Cerebellar nuclear complex (tissue), 1 donor: ENCODE measurements at regions not wholly inside any gene's neighbourhood (a gene's known extent, or its start where the extent isn't known, plus 50 kb on each side); places are given as distances from the start of the nearest gene placed in this dataset.
"Not testable (repeated sequence)": the region's sequence is repeated elsewhere in the genome, so short reads cannot be mapped to it uniquely, and the experiment has no call there.

ENCODE experiments used
- DNase-seq, 2 experiments: peaks; one replicate each; lab custom pipeline; 2025; lab: John Stamatoyannopoulos, UW

DNA sequence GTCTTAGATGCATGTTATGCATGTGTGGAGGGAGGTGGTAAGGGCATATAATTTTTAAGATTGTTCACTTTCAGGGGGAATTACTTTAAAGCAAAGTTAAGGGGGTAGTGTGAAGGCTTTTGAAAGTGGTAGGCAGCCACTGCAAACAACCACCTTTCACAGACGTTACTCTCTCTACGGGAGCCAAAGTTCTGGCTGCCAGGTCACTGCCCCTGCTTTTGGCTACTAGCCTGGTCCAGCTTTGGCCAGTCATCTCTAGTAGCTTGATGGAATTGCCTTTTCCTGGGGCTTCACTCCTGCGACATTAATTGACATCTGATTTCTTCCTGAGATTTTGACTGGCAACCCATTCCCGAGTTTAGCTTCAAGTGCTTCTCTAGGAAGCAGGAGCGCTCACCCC lies 397.5 kb downstream of the CDH11 start:
- DNase-seq = no peak

DNA sequence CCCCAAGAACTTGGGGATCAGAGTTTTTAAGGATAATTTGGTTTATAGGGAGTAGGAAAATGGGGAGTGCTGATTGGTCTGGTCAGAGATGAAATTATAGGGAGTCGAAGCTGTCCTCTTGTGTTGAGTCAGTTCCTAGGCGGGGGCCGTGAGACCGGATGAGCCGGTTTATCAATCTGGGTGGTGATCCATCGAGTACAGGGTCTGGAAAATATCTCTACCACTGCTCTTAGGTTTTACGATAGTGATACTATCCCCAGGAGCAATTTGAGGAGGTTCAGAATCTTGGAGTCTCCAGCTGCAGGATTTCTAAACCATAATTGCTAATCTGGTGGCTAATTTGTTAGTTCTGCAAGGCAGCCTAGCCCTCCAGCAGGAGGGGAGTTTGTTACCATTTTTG lies 403.4 kb downstream of the CDH11 start:
- no peak for DNase-seq

DNA sequence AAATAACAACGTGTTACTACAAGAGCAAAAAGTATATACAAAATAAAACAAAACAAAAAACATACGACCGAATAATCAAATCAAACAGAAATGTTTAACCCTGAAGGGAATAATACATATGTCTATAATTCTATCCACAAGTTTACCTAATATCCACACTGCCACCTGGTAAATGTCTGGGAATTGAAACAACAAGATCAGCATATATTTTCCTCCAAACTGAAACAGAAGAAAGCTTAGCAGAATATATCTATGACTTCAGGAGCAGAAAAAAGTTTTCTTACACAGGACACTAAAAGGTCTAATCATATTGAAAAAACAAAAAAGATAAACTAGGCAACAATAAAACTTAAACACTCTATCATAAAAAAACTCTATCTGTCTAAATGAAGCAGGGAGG lies 404.0 kb downstream of the CDH11 start:
- no peak for DNase-seq

DNA sequence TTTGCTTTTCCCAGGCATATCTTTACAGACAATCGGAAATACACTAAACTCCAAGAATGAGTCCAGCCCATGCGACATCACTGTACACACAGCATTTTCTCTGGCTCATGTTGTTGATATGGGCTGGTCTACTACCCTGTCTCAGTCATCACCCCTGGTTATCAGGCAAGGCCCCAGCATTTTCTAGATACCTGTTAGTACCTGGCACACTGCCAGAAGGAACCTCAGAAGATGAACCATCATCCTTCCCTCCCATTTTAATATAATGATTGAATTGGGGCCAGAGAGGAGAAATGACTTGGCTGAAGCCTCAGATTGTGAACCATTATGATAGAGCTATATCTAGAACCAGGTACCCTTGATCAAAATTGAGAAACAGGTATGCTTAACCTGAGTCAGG lies 406.2 kb downstream of the CDH11 start:
- no peak for DNase-seq

DNA sequence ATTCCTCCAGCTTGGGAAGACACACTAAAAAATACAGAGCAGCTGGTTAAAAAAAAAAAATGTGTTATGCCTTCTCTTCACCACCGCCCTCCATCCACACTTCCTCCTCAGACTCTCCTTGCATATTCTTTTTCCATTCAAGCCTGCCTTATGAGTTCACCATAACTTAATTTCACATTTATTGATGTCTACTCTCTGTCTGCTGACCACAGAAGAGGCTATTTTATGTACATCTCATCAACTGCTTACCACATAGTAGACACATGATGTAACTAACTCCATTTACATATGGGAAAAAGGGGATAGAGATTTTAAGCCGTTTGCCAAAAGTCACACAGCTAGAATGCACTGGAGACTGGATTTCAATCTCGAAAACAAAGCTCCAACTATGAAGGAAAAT lies 409.8 kb downstream of the CDH11 start:
- DNase-seq = no peak

DNA sequence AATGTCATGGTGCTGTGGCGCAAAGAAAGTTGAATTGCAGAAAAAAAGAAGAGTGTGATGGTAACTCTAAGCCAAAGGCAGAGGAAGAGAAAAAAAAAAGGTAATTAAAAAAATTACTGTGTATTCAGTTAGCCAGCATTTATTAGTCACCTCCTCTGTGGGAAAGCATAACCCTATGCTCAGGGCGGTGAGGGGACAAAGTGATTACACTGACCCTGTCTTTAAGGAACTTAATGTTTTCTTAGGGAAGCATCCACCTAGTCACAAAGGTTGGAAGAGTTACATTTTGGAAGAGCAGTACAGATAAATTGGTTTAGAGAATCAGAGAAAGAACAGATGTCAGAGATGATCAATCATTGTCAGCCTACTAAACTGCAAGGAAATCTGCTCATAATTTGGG lies 410.3 kb downstream of the CDH11 start:
- no peak for DNase-seq

- no peak for DNase-seq
Measured at GRCh38 chr16:64711026-64711425, 410.8 kb downstream of the CDH11 start.

DNA sequence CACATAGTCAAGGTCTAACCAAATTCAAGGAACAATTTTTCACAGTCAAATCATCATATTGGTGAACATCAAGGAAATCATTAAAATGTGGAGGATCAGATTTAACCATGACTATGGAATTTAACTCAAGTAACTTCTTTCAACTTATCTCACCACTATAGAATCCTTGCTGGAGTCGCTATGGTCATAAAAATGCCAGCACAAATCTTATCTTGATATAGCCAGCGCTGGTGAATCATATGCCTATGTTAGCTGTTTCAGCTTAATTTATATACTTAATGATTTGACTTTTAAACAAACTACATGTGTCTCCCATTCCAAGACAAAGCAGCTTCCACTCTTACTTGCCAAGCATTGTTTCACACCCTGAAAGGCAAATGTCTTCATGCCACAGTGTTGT lies 416.4 kb downstream of the CDH11 start:
- DNase-seq = no peak

DNA sequence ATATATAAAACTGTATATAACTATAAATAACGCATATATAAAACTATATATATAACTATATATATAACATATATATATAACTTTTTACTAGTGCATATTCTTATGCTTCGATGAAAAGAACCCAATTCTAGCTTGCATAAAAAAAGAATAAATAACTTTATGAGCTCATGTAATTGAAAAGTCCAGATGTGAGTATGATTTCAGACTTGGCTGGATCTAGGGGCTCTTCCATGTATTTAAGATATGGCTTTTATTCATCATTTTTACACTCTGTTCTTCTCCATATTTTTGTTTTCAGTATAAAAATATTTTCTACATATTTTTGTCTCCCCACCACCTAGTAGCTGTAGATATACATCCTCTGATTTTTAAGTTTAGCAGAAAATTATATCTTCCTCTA lies 417.5 kb downstream of the CDH11 start:
- no peak for DNase-seq

DNA sequence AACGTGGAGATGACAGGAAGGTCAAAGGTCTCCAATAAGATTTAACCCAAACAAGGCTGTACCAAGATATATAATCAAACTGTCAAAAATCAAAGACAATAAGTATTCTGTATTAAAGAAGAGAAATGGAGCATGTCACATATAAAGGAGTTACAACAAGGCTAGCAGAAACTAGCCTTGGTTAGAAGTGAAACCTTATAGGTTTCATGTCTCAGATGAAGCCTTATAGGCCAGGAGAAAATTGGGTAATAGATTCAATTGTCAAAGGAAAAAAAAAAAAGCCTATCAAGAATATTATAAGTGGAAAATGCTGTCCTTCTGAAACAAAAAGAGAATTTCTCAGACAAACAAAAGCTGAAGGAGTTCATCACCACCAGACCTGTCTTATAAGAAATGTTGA lies 419.4 kb downstream of the CDH11 start:
- no peak for DNase-seq

- DNase-seq = no peak
Measured at GRCh38 chr16:64700628-64701027, 421.2 kb downstream of the CDH11 start.

- DNase-seq = no peak
Measured at GRCh38 chr16:64696866-64697265, 425.0 kb downstream of the CDH11 start.

- no peak for DNase-seq
Measured at GRCh38 chr16:64695684-64696083, 426.2 kb downstream of the CDH11 start.

- no peak for DNase-seq
Measured at GRCh38 chr16:64693946-64694345, 427.9 kb downstream of the CDH11 start.

DNA sequence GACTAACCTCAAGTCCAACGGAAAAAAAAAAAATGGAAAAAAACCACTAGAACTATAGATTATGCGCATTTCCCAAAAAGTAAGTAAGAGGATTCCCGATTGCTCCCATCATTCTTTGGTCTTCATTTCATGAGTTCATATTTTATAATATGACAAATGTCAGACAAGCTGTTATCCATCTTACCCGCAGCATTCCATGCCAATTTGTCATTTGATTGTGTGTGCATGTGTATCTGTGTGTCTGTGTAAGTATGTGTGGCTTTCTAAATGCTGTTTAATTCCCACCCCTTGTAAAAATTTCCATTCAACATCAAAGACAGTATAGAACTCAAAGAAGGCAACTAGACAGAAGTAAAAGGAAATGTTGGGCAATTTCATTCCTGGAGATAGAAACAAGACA lies 434.1 kb downstream of the CDH11 start:
- DNase-seq = no peak

GRCh38 chr16:64687123-64687522 lies 434.7 kb downstream of the CDH11 start:
- no peak for DNase-seq

DNA sequence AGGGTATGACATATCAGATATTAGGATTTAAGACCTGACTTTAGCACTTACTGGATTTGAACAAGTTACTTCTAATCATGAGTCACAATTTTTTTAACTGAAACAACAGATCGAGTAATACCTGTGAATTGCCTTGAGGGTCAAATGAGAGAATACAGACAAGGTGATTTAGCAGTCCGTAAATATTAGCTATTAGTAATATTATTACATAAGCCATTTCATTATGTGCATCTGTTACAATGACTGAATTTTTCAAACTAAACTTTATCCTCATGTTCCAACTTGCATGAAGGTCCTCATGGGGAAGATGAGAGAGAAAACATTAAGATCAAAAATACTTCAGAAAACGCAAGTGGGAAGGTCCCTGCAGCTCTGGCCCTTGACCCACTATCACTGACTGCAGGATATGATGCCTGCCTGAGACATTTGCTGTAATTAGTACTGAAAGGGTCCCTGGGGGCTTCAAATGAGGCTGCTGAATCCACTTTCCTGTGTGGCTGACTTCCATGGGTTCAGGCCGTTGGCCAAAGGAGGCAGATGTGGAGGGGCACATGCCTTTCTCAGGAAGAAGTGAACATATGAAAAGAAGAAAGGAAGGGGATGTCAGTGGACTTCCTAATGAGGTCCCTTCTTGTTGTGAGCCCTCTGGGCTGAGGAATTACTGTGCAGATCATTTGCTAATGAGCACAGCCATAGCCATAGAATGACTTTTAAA lies 441.7 kb downstream of the CDH11 start:
- DNase-seq = no peak

GRCh38 chr16:64669573-64669972 lies 452.3 kb downstream of the CDH11 start:
- no peak for DNase-seq

GRCh38 chr16:64667334-64667877 lies 454.5 kb downstream of the CDH11 start:
- no peak for DNase-seq

- DNase-seq = not testable (repeated sequence)
Measured at GRCh38 chr16:64662312-64662711, 459.6 kb downstream of the CDH11 start.

- DNase-seq = no peak
Measured at GRCh38 chr16:64659866-64660265, 462.0 kb downstream of the CDH11 start.

DNA sequence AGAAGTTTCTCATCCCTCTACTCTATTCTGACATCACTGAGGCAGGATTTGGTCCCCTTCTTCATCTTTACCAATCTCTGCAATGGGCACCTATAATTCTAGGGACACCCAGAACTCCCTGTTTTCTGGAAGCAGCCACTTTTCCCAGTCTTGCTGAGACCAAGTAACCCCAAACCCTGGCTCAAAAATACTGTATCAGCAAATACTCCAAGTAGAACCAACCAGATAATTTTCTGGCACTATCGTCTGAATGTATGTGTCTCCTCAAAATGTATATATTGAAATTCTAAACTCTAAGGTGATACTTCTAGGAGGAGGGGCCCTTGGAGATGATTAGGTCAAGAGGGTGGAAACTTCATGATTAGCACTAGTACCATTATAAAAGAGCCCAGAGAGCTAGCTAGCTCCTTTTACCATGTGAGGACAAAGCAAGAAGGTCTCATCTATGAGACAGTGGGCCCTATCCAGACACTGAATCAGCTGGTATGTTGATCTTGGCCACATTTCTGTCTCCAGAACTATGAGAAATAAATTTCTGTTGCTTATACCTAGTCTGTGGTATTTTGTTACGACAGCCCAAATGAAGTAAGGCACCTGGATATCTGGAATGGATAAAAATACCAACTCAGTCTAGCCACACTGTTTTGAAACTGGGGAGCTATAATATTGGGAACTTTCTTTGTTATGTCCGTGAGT lies 464.4 kb downstream of the CDH11 start:
- no peak for DNase-seq

DNA sequence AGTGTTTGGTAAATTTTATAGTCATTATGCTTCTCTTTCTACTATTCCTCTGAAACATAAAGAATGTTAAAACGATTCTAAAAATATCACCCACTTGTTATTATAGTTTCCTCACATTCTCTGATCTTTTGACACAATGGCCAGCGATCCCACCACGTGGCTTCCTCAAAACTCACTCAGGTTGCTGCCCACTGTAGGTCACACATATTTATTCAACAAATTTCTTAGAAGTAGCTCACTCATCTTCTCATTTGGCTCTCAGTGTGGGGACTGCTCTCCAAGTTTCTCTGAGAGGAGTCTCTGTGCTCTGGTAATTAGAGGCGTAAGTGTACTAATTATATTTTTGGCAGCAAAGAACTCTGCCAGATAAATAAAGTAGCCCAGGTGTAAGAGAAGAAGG lies 465.4 kb downstream of the CDH11 start:
- no peak for DNase-seq

DNA sequence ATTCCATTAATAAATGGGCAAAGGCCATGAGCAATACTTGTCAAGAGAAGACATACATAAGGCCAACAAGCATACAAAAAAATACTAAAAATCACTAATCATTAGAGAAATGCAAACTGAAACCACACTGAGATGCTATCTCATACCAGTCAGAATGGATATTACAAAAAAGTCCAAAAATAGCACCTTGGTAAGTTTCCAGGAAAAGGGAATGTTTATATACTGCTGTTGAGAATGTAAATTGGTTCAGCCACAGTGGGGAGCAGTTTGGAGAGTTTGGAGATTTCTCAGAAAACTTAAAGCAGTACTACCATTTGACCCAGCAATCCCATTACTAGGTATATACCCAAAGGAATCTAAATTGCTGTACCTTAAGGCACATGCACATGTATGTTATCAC lies 467.7 kb downstream of the CDH11 start:
- DNase-seq = no peak
